ENCODE measurements at regions not wholly inside any gene's neighbourhood (a gene's known extent, or its start where the extent isn't known, plus 50 kb on each side); places are given as distances from the start of the nearest gene placed in this dataset.

- H3K4me1 ChIP-seq = no peaks in the 10 kb centered on the region
- H3K4me3 ChIP-seq (ENCODE audit: low read depth, low read length) = no peak overlapping the region
- no peak for TF ChIP-seq CTCF (IDR thresholded peaks at IDR 0.05; ENCODE audit: low read depth, low read length)
- no peaks in the 10 kb centered on the region for H3K27me3 ChIP-seq
- no peaks in the 10 kb centered on the region for H3K36me3 ChIP-seq
- no peak for DNase-seq
- H3K9me3 ChIP-seq = no peaks in the 10 kb centered on the region
These were observed 230.6 kb upstream of the PLEKHG7 start for GRCh38 chr12:92472201-92472600.

GRCh38 chr12:92471551-92471950 lies 231.2 kb upstream of the PLEKHG7 start:
- DNase-seq = no peak
- Histone ChIP-seq H3K27me3 (no peaks in the 10 kb centered on the region), H3K4me3 (ENCODE audit: low read depth, low read length) (no peak overlapping the region), H3K4me1 (no peaks in the 10 kb centered on the region), H3K9me3 (no peaks in the 10 kb centered on the region), H3K36me3 (no peaks in the 10 kb centered on the region)
- no peak for TF ChIP-seq CTCF (IDR thresholded peaks at IDR 0.05; ENCODE audit: low read depth, low read length)

GRCh38 chr12:92470608-92471021 lies 232.2 kb upstream of the PLEKHG7 start:
- no peaks in the 10 kb centered on the region for H3K27me3 ChIP-seq
- H3K36me3 ChIP-seq = no peaks in the 10 kb centered on the region
- no peak overlapping the region for H3K4me3 ChIP-seq (ENCODE audit: low read depth, low read length)
- H3K4me1 ChIP-seq = no peaks in the 10 kb centered on the region
- TF ChIP-seq CTCF (IDR thresholded peaks at IDR 0.05; ENCODE audit: low read depth, low read length) = no peak
- no peak for DNase-seq
- H3K9me3 ChIP-seq = no peaks in the 10 kb centered on the region

- Histone ChIP-seq H3K4me3 (ENCODE audit: low read depth, low read length) (no peak overlapping the region), H3K9me3 (no peaks in the 10 kb centered on the region), H3K36me3 (no peaks in the 10 kb centered on the region), H3K4me1 (no peaks in the 10 kb centered on the region), H3K27me3 (no peaks in the 10 kb centered on the region)
- no peak for DNase-seq
- no peak for TF ChIP-seq CTCF (IDR thresholded peaks at IDR 0.05; ENCODE audit: low read depth, low read length)
These were observed 233.0 kb upstream of the PLEKHG7 start for GRCh38 chr12:92469837-92470236.

- Histone ChIP-seq H3K4me1 (no peaks in the 10 kb centered on the region; the same call in 1 of the 2 replicates), H3K4me3 (ENCODE audit: low read depth, low read length) (no peak overlapping the region), H3K9me3 (no peaks in the 10 kb centered on the region), H3K36me3 (no peaks in the 10 kb centered on the region), H3K27me3 (no peaks in the 10 kb centered on the region)
- TF ChIP-seq CTCF (IDR thresholded peaks at IDR 0.05; ENCODE audit: low read depth, low read length) = no peak
- DNase-seq = no peak
These were observed 234.3 kb upstream of the PLEKHG7 start for GRCh38 chr12:92468358-92469020.

GRCh38 chr12:92467886-92468285 lies 234.9 kb upstream of the PLEKHG7 start:
- DNase-seq = no peak
- Histone ChIP-seq H3K4me1 (no peaks in the 10 kb centered on the region; the same call in 1 of the 2 replicates), H3K36me3 (no peaks in the 10 kb centered on the region), H3K27me3 (no peaks in the 10 kb centered on the region), H3K9me3 (no peaks in the 10 kb centered on the region), H3K4me3 (ENCODE audit: low read depth, low read length) (no peak overlapping the region)
- no peak for TF ChIP-seq CTCF (IDR thresholded peaks at IDR 0.05; ENCODE audit: low read depth, low read length)

Measured in BE2C (cell line).